ENCODE measurements at regions not wholly inside any gene's neighbourhood (a gene's known extent, or its start where the extent isn't known, plus 50 kb on each side); places are given as distances from the start of the nearest gene placed in this dataset.

GRCh38 chr4:96993560-96993959 lies 1149.7 kb downstream of the STPG2 start:
- no peak overlapping the region for H3K4me3 ChIP-seq (ENCODE audit: low read depth, poor library complexity, severe bottlenecking)
- WGBS, 2 donors, result 66 to 84% methylated on average over 3 of the region's 3 CpGs
- intact Hi-C loops (cut with DNase I; ENCODE audit: low total_unique reads), result no loop called here
- TF ChIP-seq CTCF (IDR thresholded peaks at IDR 0.05), result no peak
- TF ChIP-seq POLR2A (IDR thresholded peaks at IDR 0.05), result no peak
- no peak for DNase-seq (ENCODE audit: low spot score in 2 of 2)

GRCh38 chr4:97003715-97004114 lies 1139.6 kb downstream of the STPG2 start:
- intact Hi-C loops (cut with DNase I; ENCODE audit: low total_unique reads), result no loop called here
- TF ChIP-seq CTCF (IDR thresholded peaks at IDR 0.05), result no peak
- TF ChIP-seq POLR2A (IDR thresholded peaks at IDR 0.05), result no peak
- no peak overlapping the region for H3K4me3 ChIP-seq (ENCODE audit: low read depth, poor library complexity, severe bottlenecking)
- DNase-seq (ENCODE audit: low spot score in 2 of 2), result no peak

GRCh38 chr4:97013309-97013708 lies 1130.0 kb downstream of the STPG2 start:
- no peak for TF ChIP-seq POLR2A (IDR thresholded peaks at IDR 0.05)
- TF ChIP-seq CTCF (IDR thresholded peaks at IDR 0.05), result no peak
- 93 to 97% methylated on average over 3 of the region's 3 CpGs for WGBS, 2 donors
- intact Hi-C loops (cut with DNase I; ENCODE audit: low total_unique reads), result no loop called here
- no peak overlapping the region for H3K4me3 ChIP-seq (ENCODE audit: low read depth, poor library complexity, severe bottlenecking)
- DNase-seq (ENCODE audit: low spot score in 2 of 2), result no peak

DNA sequence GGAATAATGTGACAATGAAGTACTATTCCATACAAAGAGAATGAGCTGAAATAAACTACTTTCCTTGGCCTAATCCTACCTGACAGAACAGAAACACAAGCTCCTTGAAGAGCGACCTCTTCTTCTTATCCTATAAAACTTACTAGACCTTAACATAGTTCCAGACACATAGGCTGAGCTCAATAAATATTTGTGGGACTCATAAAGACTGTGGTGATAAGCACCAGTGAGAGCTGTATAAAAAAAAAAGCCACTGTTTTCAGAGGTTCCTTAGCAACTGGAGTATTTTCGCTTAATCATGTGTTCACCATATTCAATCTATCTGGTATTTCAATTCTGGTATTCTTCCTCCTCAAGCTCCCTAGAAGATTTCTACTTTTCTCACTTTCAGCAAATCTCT lies 1129.6 kb downstream of the STPG2 start:
- intact Hi-C loops (cut with DNase I; ENCODE audit: low total_unique reads), result no loop called here
- H3K4me3 ChIP-seq (ENCODE audit: low read depth, poor library complexity, severe bottlenecking), result no peak overlapping the region
- TF ChIP-seq CTCF (IDR thresholded peaks at IDR 0.05) (no peak), POLR2A (IDR thresholded peaks at IDR 0.05) (no peak)
- WGBS, 2 donors, result 64 to 65% methylated on average over 2 of the region's 2 CpGs
- no peak for DNase-seq (ENCODE audit: low spot score in 2 of 2)

DNA sequence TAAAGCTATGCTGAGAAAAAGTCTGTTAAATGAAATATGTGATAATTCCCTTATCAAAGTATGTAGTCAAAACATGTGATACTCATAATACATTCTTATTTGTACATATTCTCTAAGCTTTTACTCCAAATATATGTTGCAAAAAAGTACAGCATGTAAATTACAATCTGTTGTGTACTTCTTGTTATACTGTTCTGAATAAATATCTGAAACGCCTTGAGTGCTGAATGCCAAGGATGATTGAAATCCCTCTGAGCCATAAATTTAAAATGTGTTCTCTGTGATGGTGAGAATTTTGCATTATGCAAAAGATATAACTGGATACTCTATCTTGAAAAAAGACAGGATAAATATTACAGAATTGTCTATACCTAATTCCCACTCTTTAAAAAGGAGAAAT lies 1128.0 kb downstream of the STPG2 start:
- no peak for DNase-seq (ENCODE audit: low spot score in 2 of 2)
- intact Hi-C loops (cut with DNase I; ENCODE audit: low total_unique reads), result no loop called here
- no peak for TF ChIP-seq POLR2A (IDR thresholded peaks at IDR 0.05)
- H3K4me3 ChIP-seq (ENCODE audit: low read depth, poor library complexity, severe bottlenecking), result no peak overlapping the region
- 32 to 40% methylated on average over 1 of the region's 1 CpG for WGBS, 2 donors

- WGBS, 2 donors, result 36 to 42% methylated on average over 5 of the region's 5 CpGs
- TF ChIP-seq POLR2A (IDR thresholded peaks at IDR 0.05) (no peak), CTCF (IDR thresholded peaks at IDR 0.05) (no peak)
- DNase-seq (ENCODE audit: low spot score in 2 of 2), result no peak
- intact Hi-C loops (cut with DNase I; ENCODE audit: low total_unique reads), result no loop called here
- H3K4me3 ChIP-seq (ENCODE audit: low read depth, poor library complexity, severe bottlenecking), result no peak overlapping the region
These were observed 1126.9 kb downstream of the STPG2 start for GRCh38 chr4:97016186-97016907.
